OCI-LY1 (cell line): ENCODE measurements at regions not wholly inside any gene's neighbourhood (a gene's known extent, or its start where the extent isn't known, plus 50 kb on each side); places are given as distances from the start of the nearest gene placed in this dataset.

Experiments used
- H2AFZ ChIP-seq: fragments of 200-600 bp; sonication (generic), shearing (Covaris generic); 2 replicates; pipeline ENCODE4 v1.6.0; 2014; ENCODE audit warnings: antibody characterized with exemption, mild to moderate bottlenecking, low read length
- H3F3A ChIP-seq: fragments of 200-600 bp; sonication (generic), shearing (Covaris generic); 2 replicates; pipeline ENCODE4 v1.6.0; 2014; ENCODE audit warnings: mild to moderate bottlenecking, antibody characterized with exemption, low read length, moderate library complexity; ENCODE audit not compliant: insufficient read depth
- H3K27ac ChIP-seq: fragments of 200-600 bp; sonication (generic); 2 replicates; pipeline ENCODE4 v1.5.1; 2014; ENCODE audit warnings: low read length, mixed run types, mild to moderate bottlenecking, low read depth; ENCODE audit not compliant: poor library complexity, severe bottlenecking
- H3K27me3 ChIP-seq: fragments of 200-600 bp; sonication (generic); 2 replicates; pipeline ENCODE4 v1.6.0; 2014; ENCODE audit warnings: antibody characterized with exemption, mild to moderate bottlenecking, low read length, moderate library complexity; ENCODE audit not compliant: insufficient read depth
- H3K36me3 ChIP-seq: fragments of 200-600 bp; sonication (generic); 2 replicates; pipeline ENCODE4 v1.6.1; 2014; ENCODE audit warnings: mild to moderate bottlenecking, antibody characterized with exemption, low read length, moderate library complexity, mixed read lengths; ENCODE audit not compliant: insufficient read depth
- H3K4me1 ChIP-seq: fragments of 200-600 bp; sonication (generic); 2 replicates; pipeline ENCODE4 v1.5.1; 2014; ENCODE audit warnings: mild to moderate bottlenecking, low read length, moderate library complexity; ENCODE audit not compliant: insufficient read depth, severe bottlenecking
- H3K4me2 ChIP-seq: fragments of 200-600 bp; sonication (generic), shearing (Covaris generic); 2 replicates; pipeline ENCODE4 v1.6.1; 2014; ENCODE audit warnings: low read length
- H3K4me3 ChIP-seq: fragments of 200-600 bp; sonication (generic); 2 replicates; pipeline ENCODE4 v1.5.1; 2014; ENCODE audit warnings: low read length, low read depth, mild to moderate bottlenecking, mixed read lengths; ENCODE audit not compliant: poor library complexity, severe bottlenecking
- H3K79me2 ChIP-seq: fragments of 200-600 bp; shearing (Covaris generic); 2 replicates; pipeline ENCODE4 v1.6.1; 2016; ENCODE audit warnings: mixed run types, low read length, mixed read lengths; ENCODE audit not compliant: insufficient read depth
- H3K9ac ChIP-seq: fragments of 200-600 bp; sonication (generic), shearing (Covaris generic); 2 replicates; pipeline ENCODE4 v1.6.1; 2014; ENCODE audit warnings: mild to moderate bottlenecking, low read length, mixed read lengths
- H3K9me2 ChIP-seq: fragments of 200-600 bp; sonication (generic), shearing (Covaris generic); 2 replicates; pipeline ENCODE4 v1.6.1; 2014; ENCODE audit warnings: low read depth, mild to moderate bottlenecking, low read length, mixed read lengths
- H3K9me3 ChIP-seq: fragments of 200-600 bp; shearing (Covaris generic); 2 replicates; pipeline ENCODE4 v1.6.1; 2014; ENCODE audit warnings: low read length, mixed read lengths
- H4K20me1 ChIP-seq: fragments of 200-600 bp; sonication (generic), shearing (Covaris generic); 2 replicates; pipeline ENCODE4 v1.6.0; 2016; ENCODE audit warnings: mild to moderate bottlenecking, low read length; ENCODE audit not compliant: insufficient read depth
- EZH2 ChIP-seq: fragments of 200-600 bp; sonication (generic), shearing (Covaris generic); IDR thresholded peaks from 2 replicates; pipeline ENCODE4 v1.8.0; 2017; ENCODE audit warnings: borderline replicate concordance, mixed run types, mild to moderate bottlenecking, antibody characterized with exemption, low read length, moderate library complexity, mixed read lengths
- TF ChIP-seq, protein P1 (sequence below): fragments of 200-600 bp; sonication (generic), shearing (Covaris generic); IDR thresholded peaks from 2 replicates; pipeline ENCODE4 v1.5.1; 2017; ENCODE audit warnings: mild to moderate bottlenecking, antibody characterized with exemption, low read length, moderate library complexity, mixed read lengths

- no peak overlapping the region for H3K4me3 ChIP-seq
- no peak overlapping the region for H3K4me2 ChIP-seq
- no peaks in the 10 kb centered on the region for H3K36me3 ChIP-seq
- no peaks in the 10 kb centered on the region for H3K9me2 ChIP-seq
- H3K27me3 ChIP-seq: no peaks in the 10 kb centered on the region
- no peaks in the 10 kb centered on the region for H3K4me1 ChIP-seq
- TF ChIP-seq EZH2: no peak
- TF ChIP-seq, protein P1, sequence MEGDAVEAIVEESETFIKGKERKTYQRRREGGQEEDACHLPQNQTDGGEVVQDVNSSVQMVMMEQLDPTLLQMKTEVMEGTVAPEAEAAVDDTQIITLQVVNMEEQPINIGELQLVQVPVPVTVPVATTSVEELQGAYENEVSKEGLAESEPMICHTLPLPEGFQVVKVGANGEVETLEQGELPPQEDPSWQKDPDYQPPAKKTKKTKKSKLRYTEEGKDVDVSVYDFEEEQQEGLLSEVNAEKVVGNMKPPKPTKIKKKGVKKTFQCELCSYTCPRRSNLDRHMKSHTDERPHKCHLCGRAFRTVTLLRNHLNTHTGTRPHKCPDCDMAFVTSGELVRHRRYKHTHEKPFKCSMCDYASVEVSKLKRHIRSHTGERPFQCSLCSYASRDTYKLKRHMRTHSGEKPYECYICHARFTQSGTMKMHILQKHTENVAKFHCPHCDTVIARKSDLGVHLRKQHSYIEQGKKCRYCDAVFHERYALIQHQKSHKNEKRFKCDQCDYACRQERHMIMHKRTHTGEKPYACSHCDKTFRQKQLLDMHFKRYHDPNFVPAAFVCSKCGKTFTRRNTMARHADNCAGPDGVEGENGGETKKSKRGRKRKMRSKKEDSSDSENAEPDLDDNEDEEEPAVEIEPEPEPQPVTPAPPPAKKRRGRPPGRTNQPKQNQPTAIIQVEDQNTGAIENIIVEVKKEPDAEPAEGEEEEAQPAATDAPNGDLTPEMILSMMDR: no peak
- no peak overlapping the region for H3K27ac ChIP-seq
- no peak overlapping the region for H2AFZ ChIP-seq
- H3K9ac ChIP-seq: no peak overlapping the region
- H3K79me2 ChIP-seq: no peaks in the 10 kb centered on the region
- no peaks in the 10 kb centered on the region for H3K9me3 ChIP-seq
- H4K20me1 ChIP-seq: no peaks in the 10 kb centered on the region
- H3F3A ChIP-seq: no peaks in the 10 kb centered on the region
These were observed 626.5 kb upstream of the AUTS2 start for GRCh38 chr7:68971634-68972340.

DNA sequence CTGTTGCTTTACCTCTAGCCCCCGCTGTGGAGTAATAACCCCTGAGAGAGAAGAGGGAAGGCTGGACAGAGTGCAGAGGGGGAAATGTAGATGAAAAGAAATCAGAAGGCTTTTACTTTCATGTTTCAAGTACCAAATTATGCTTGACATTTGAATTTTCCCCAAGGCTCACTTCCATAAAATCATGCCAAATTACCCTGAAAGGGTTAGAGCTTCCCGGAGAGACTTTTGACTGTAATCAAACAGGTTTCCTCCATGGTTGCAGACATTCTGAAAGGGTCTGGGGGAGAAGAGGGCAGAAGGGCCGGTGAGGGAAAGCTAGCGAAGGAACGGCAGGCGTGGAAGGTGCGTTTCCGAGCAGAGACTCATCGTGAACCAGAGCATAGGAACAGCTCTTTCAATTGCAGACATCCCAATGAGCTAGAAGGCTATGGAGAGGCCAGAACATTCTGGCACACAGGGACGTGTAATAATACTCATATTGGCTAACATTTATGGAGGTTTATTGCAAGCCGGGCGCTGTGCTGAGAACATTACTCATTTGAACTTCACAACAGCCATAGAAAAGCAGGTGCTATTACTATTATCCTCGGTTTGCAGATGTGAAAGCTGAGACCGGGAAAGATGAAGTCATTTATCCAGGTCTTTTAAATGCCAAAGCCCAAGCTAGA, 620.8 kb upstream of the AUTS2 start:
- H3K27ac ChIP-seq: no peak overlapping the region
- peaks cover 5% of the 10 kb centered on the region; the same call in 1 of the 2 replicates for H3K9me3 ChIP-seq
- TF ChIP-seq, protein P1: no peak
- no peak for TF ChIP-seq EZH2
- H3K4me3 ChIP-seq: no peak overlapping the region
- H3K9ac ChIP-seq: no peak overlapping the region
- H3F3A ChIP-seq: no peaks in the 10 kb centered on the region
- H2AFZ ChIP-seq: no peak overlapping the region
- H3K9me2 ChIP-seq: no peaks in the 10 kb centered on the region
- no peaks in the 10 kb centered on the region for H3K36me3 ChIP-seq
- H3K27me3 ChIP-seq: no peaks in the 10 kb centered on the region; the same call in 1 of the 2 replicates
- no peaks in the 10 kb centered on the region for H4K20me1 ChIP-seq
- H3K4me2 ChIP-seq: no peak overlapping the region
- H3K79me2 ChIP-seq: no peaks in the 10 kb centered on the region
- H3K4me1 ChIP-seq: no peaks in the 10 kb centered on the region

DNA sequence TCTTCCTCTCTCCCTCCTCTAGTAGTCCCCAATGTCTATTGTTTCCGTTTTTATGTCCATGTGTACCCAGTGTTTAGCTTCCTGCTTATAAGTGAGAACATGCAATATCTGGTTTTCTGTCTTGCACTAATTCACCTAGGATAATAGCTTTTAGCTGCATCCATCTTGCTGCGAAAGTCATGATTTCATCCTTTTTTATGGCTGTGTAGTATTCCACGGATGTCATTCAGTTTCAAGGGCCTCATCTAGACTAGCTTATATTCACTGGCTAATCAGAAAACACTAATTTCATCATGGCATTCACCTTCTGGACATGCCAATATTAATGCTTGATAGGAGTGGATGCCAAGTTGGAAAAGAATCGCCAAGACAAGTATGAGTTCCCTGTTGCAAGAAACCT, 619.6 kb upstream of the AUTS2 start:
- Histone ChIP-seq H3K4me3 (no peak overlapping the region), H3K27ac (no peak overlapping the region), H3K79me2 (no peaks in the 10 kb centered on the region), H3K4me1 (no peaks in the 10 kb centered on the region), H2AFZ (no peak overlapping the region), H4K20me1 (no peaks in the 10 kb centered on the region), H3F3A (no peaks in the 10 kb centered on the region), H3K36me3 (no peaks in the 10 kb centered on the region), H3K9me2 (no peaks in the 10 kb centered on the region), H3K9me3 (peaks cover 5% of the 10 kb centered on the region; the same call in 1 of the 2 replicates), H3K9ac (no peak overlapping the region), H3K4me2 (no peak overlapping the region), H3K27me3 (no peaks in the 10 kb centered on the region; the same call in 1 of the 2 replicates)
- TF ChIP-seq, protein P1: no peak
- no peak for TF ChIP-seq EZH2
